Right hindlimb (tissue), 1 donor: ENCODE measurements at regions not wholly inside any gene's neighbourhood (a gene's known extent, or its start where the extent isn't known, plus 50 kb on each side); places are given as distances from the start of the nearest gene placed in this dataset.
"Not testable (repeated sequence)": the region's sequence is repeated elsewhere in the genome, so short reads cannot be mapped to it uniquely, and the experiment has no call there.

Source experiments
- DNase-seq: peaks from one replicate; pipeline ENCODE4 v3.0.0-alpha.2; 2018

- no peak for DNase-seq
Measured at GRCh38 chr9:129306318-129306973, 128.4 kb upstream of the IER5L start.

GRCh38 chr9:129305246-129305645 lies 127.2 kb upstream of the IER5L start:
- no peak for DNase-seq

- no peak for DNase-seq
Measured at GRCh38 chr9:129301941-129302340, 123.9 kb upstream of the IER5L start.

- DNase-seq: not testable (repeated sequence)
Measured at GRCh38 chr9:129296195-129296594, 118.1 kb upstream of the IER5L start.

GRCh38 chr9:129291041-129291501 lies 113.0 kb upstream of the IER5L start:
- DNase-seq: no peak

GRCh38 chr9:129290606-129291005 lies 112.5 kb upstream of the IER5L start:
- DNase-seq: no peak

GRCh38 chr9:129289883-129290282 lies 111.8 kb upstream of the IER5L start:
- DNase-seq: no peak

GRCh38 chr9:129289131-129289731 lies 111.2 kb upstream of the IER5L start:
- DNase-seq: no peak

- no peak for DNase-seq
Measured at GRCh38 chr9:129287619-129288305, 109.7 kb upstream of the IER5L start.

- no peak for DNase-seq
Measured at GRCh38 chr9:129285979-129286772, 108.1 kb upstream of the IER5L start.

GRCh38 chr9:129285382-129285781 lies 107.3 kb upstream of the IER5L start:
- no peak for DNase-seq

GRCh38 chr9:129284607-129285291 lies 106.7 kb upstream of the IER5L start:
- DNase-seq: no peak

- DNase-seq: no peak
Measured at GRCh38 chr9:129283705-129284606, 105.9 kb upstream of the IER5L start.

- DNase-seq: no peak
Measured at GRCh38 chr9:129283291-129283691, 105.2 kb upstream of the IER5L start.

- DNase-seq: no peak
Measured at GRCh38 chr9:129282731-129283211, 104.7 kb upstream of the IER5L start.

GRCh38 chr9:129282272-129282671 lies 104.2 kb upstream of the IER5L start:
- DNase-seq: no peak

- no peak for DNase-seq
Measured at GRCh38 chr9:129281506-129282145, 103.6 kb upstream of the IER5L start.

GRCh38 chr9:129280623-129281271 lies 102.7 kb upstream of the IER5L start:
- DNase-seq: no peak

GRCh38 chr9:129280236-129280622 lies 102.2 kb upstream of the IER5L start:
- DNase-seq: no peak
